Astrocyte of the spinal cord (primary cell): ENCODE measurements at regions not wholly inside any gene's neighbourhood (a gene's known extent, or its start where the extent isn't known, plus 50 kb on each side); places are given as distances from the start of the nearest gene placed in this dataset.
A peak's percentile ranks its signal among the peaks of the same experiment; 100 is the strongest.

Experiments used
- DNase-seq: peaks from one replicate; pipeline ENCODE4 v3.0.0; 2011; ENCODE audit warnings: low read depth, low spot score
- H3K4me3 ChIP-seq: 2 replicates; pipeline ENCODE4 v1.5.1; 2011; ENCODE audit warnings: low read depth, mild to moderate bottlenecking, low read length, moderate library complexity
- in situ Hi-C: cut with HindIII; loops from 2 replicates; pipeline ENCODE4 v1.10.0; 2017; ENCODE audit warnings: low sequenced_read_pairs
- TF ChIP-seq, protein P1 (sequence below): IDR thresholded peaks from 2 replicates; pipeline ENCODE4 v1.5.1; 2012; ENCODE audit warnings: low read depth, mild to moderate bottlenecking, low read length, inconsistent platforms

DNA sequence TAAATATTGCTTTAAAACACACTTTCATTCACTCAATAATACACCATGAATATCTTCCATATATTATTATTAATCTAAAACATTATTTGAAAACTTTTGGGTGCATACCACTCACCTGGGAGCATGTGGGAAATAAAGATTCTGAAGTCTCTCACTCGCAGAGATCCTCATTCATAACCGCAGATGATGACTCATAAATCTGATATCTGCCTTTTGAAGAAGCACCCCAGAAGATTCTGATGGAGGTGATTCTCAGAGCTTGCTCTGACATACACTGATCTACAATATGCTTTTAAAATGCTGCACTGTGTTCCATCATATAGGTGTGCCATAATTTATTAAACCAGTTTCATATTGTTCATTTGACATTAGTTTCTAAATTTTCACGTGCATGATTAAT, 135.0 kb upstream of the SGK1 start:
- in situ Hi-C loops: no loop called here
- no peak for DNase-seq
- H3K4me3 ChIP-seq: no peak overlapping the region
- TF ChIP-seq, protein P1, sequence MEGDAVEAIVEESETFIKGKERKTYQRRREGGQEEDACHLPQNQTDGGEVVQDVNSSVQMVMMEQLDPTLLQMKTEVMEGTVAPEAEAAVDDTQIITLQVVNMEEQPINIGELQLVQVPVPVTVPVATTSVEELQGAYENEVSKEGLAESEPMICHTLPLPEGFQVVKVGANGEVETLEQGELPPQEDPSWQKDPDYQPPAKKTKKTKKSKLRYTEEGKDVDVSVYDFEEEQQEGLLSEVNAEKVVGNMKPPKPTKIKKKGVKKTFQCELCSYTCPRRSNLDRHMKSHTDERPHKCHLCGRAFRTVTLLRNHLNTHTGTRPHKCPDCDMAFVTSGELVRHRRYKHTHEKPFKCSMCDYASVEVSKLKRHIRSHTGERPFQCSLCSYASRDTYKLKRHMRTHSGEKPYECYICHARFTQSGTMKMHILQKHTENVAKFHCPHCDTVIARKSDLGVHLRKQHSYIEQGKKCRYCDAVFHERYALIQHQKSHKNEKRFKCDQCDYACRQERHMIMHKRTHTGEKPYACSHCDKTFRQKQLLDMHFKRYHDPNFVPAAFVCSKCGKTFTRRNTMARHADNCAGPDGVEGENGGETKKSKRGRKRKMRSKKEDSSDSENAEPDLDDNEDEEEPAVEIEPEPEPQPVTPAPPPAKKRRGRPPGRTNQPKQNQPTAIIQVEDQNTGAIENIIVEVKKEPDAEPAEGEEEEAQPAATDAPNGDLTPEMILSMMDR: no peak

DNA sequence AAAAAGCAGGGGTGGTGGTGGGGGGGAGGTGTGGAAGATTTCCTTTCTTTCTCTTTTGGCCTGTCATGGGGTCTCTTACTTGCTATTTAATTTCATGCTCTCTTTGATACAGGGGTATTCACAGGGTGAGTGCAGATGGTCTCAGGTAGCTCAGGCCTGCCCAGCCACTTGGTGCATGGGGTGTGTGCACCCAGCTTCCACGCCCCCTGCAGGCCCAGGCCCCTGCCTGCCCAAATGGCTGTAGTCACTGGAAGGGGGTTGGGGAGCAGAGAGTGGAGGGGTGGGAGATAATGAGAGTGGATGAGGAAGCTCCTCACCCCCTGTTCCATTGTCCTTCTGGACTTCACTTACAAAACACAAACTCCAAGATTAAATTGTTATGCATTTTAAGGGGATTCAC, 133.6 kb upstream of the SGK1 start:
- in situ Hi-C loops: no loop called here
- no peak for DNase-seq

DNA sequence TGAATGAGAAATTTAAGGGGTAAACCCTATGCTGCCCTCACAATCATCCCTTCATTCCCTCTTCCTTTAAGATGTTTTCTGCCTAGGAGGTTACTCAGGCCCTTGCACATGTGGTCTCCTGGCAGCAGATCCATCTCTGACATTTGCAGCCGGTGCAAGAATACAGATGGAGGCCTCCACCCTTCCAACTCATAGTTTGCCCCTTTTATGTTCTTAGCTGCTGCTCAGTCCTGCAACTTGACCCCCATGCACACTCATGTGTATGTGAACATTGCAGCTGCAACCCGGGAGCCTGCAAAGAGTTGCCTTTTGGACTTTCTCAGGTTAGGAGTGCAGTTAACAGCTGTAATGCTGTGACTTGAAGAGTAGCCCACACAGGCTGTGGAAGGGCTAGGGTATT, 131.9 kb upstream of the SGK1 start:
- TF ChIP-seq, protein P1: no peak
- no peak for DNase-seq
- no peak overlapping the region for H3K4me3 ChIP-seq
- in situ Hi-C loops: no loop called here

More for the DNA sequence above, 133.6 kb upstream of the SGK1 start:
- H3K4me3 ChIP-seq: no peak overlapping the region
- TF ChIP-seq, protein P1: no peak

DNA sequence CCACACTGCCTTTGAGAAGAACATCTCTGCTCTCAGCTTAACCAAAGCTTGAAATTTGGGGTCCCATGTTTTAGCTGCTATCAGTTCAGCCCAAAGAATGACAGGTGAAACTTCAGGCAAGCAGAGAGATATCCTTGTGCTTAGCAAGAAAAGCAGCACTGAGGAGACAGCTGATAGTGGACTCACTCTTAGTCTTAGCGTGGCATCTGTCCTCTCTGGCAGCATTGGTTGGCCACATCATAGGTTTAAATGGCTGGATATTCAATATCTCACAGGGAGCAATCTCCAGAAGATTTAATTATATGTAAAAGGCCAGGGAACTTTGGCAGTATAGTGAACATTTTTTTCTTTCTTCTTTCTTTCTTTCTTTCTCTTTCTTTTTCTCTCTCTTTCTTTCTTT, 131.1 kb upstream of the SGK1 start:
- no peak for DNase-seq
- in situ Hi-C loops: no loop called here
- TF ChIP-seq, protein P1: no peak
- H3K4me3 ChIP-seq: no peak overlapping the region

DNA sequence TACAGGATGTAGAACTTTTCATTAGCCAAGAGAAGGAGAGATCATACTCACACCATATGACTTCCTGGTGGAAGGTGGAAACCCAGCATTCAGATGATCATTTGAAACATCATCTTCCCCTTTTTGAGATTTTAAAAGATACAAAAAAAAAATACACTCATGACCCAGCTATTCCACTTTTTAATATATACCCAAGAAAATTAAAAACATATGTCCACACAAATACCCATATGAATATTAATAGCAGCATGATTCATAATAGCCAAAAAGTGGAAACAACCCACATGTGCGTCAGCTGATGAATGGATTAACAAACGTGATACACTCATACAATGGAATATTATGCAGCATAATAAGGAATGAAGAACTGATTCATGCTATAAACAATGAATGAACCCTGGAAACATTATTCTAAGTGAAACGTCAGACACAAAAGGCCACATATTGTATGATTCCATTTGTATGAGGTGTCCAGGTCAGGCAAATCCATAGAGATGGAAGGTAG, 130.0 kb upstream of the SGK1 start:
- DNase-seq: peak; percentile 85
- in situ Hi-C loops: no loop called here

DNA sequence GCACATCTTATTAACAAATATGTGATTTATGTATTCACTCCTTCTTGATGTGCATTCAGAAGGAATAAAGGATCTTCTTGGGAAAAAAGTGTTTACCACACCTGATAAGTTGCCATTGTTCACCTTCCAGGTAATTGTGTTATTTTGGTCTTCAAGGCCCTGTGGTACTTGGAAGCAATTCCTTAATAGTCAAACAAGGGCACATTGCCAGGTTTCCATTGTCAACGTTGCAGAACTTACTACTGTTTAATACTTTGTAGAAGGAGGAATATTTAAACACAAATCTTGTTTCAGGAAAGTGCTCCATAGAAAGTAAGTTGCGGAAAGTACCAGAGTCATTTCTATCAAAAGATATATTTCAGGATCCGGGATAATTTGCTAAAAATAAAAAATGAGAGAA, 129.5 kb upstream of the SGK1 start:
- no peak overlapping the region for H3K4me3 ChIP-seq
- TF ChIP-seq, protein P1: no peak
- peak; percentile 54 for DNase-seq
- in situ Hi-C loops: no loop called here

More for the DNA sequence above, 130.0 kb upstream of the SGK1 start:
- no peak overlapping the region for H3K4me3 ChIP-seq
- TF ChIP-seq, protein P1: no peak

DNA sequence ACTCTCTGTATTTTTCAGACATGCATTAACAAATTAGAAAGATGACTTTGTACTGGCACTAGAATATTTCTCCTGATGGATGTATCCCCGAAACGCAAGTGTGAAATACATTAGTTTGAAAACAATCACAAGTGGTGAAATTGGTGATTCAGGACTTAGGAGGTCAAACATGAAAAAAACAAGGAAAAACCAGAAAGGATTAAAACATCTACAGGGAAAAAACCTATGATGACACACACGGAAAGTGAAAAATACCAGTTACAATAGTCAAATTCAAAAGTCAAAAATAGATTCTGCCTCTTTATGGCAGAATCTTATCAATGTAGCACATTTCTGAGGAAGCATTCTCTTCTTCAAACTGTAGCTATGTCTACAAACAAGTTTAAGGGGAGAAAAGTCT, 129.0 kb upstream of the SGK1 start:
- no peak for DNase-seq
- TF ChIP-seq, protein P1: no peak
- in situ Hi-C loops: no loop called here
- H3K4me3 ChIP-seq: no peak overlapping the region
